ELF-1 (cell line): ENCODE measurements at regions not wholly inside any gene's neighbourhood (a gene's known extent, or its start where the extent isn't known, plus 50 kb on each side); places are given as distances from the start of the nearest gene placed in this dataset.

Source experiments
- DNase-seq: peaks from one replicate; pipeline ENCODE4 v3.0.0-alpha.2; 2016; ENCODE audit warnings: low read depth, low spot score

- DNase-seq = no peak
These were observed 444.7 kb upstream of the TNP1 start for GRCh38 chr2:217304582-217304981.

- no peak for DNase-seq
These were observed 443.0 kb upstream of the TNP1 start for GRCh38 chr2:217302856-217303255.

- DNase-seq = no peak
These were observed 441.5 kb upstream of the TNP1 start for GRCh38 chr2:217301142-217301925.

GRCh38 chr2:217299590-217299989 lies 439.7 kb upstream of the TNP1 start:
- no peak for DNase-seq

- DNase-seq = no peak
These were observed 437.2 kb upstream of the TNP1 start for GRCh38 chr2:217297096-217297495.

GRCh38 chr2:217294818-217295217 lies 435.0 kb upstream of the TNP1 start:
- no peak for DNase-seq

- no peak for DNase-seq
These were observed 434.3 kb upstream of the TNP1 start for GRCh38 chr2:217294211-217294610.

GRCh38 chr2:217293607-217294006 lies 433.7 kb upstream of the TNP1 start:
- no peak for DNase-seq

- DNase-seq = no peak
These were observed 433.2 kb upstream of the TNP1 start for GRCh38 chr2:217293046-217293445.

GRCh38 chr2:217291259-217291658 lies 431.4 kb upstream of the TNP1 start:
- peak; percentile 14 for DNase-seq

- DNase-seq = no peak
These were observed 430.6 kb upstream of the TNP1 start for GRCh38 chr2:217290467-217290866.

- DNase-seq = peak; percentile 93
These were observed 430.0 kb upstream of the TNP1 start for GRCh38 chr2:217289907-217290280.

GRCh38 chr2:217289177-217289906 lies 429.5 kb upstream of the TNP1 start:
- DNase-seq = peak; percentile 86

- peak; percentile 14 for DNase-seq
These were observed 428.7 kb upstream of the TNP1 start for GRCh38 chr2:217288472-217289063.

GRCh38 chr2:217286833-217287232 lies 427.0 kb upstream of the TNP1 start:
- DNase-seq = no peak

GRCh38 chr2:217285926-217286325 lies 426.1 kb upstream of the TNP1 start:
- no peak for DNase-seq

- DNase-seq = no peak
These were observed 423.6 kb upstream of the TNP1 start for GRCh38 chr2:217283460-217283859.

- DNase-seq = no peak
These were observed 422.7 kb upstream of the TNP1 start for GRCh38 chr2:217282531-217282930.

- no peak for DNase-seq
These were observed 419.7 kb upstream of the TNP1 start for GRCh38 chr2:217279556-217279955.

- no peak for DNase-seq
These were observed 419.3 kb upstream of the TNP1 start for GRCh38 chr2:217279140-217279539.

GRCh38 chr2:217277646-217278398 lies 418.0 kb upstream of the TNP1 start:
- DNase-seq = peak; percentile 26

GRCh38 chr2:217276433-217276832 lies 416.6 kb upstream of the TNP1 start:
- no peak for DNase-seq
